Right lobe of liver (tissue), 4 donors: ENCODE measurements at regions not wholly inside any gene's neighbourhood (a gene's known extent, or its start where the extent isn't known, plus 50 kb on each side); places are given as distances from the start of the nearest gene placed in this dataset.

Experiments used
- CTCF ChIP-seq, 4 donors: fragments of 200-600 bp in 3 of 4; fragments of 450-650 bp in 1 of 4; IDR thresholded peaks; one replicate each; pipeline versions ENCODE4 v1.5.1 to v1.8.0; 2016 to 2022; ENCODE audit warnings: antibody characterized with exemption in 4 of 4, mild to moderate bottlenecking in 2 of 4
- POLR2A ChIP-seq: fragments of 450-650 bp; IDR thresholded peaks from one replicate; pipeline ENCODE4 v1.6.1; 2017; ENCODE audit warnings: antibody characterized with exemption, mild to moderate bottlenecking
- donor health status: DM: no; HTN: no; CAD: no.
- donor health status: DM: no; HTN: no; CAD: no.
- donor health status: DM: no; HTN: yes; CAD: no.

- TF ChIP-seq POLR2A (no peak), CTCF (IDR thresholded peaks at IDR 0.05) (no peak)
Observed at GRCh38 chr11:36899800-36900199, 301.8 kb upstream of the RAG2 start.
